SU-DHL-6 (cell line): ENCODE measurements at regions not wholly inside any gene's neighbourhood (a gene's known extent, or its start where the extent isn't known, plus 50 kb on each side); places are given as distances from the start of the nearest gene placed in this dataset.
"Not testable (repeated sequence)": the region's sequence is repeated elsewhere in the genome, so short reads cannot be mapped to it uniquely, and the experiment has no call there.

ENCODE experiments used
- H2AFZ ChIP-seq: fragments of 200-600 bp; sonication (generic); 2 replicates; pipeline ENCODE4 v1.6.1; 2014; ENCODE audit warnings: low read depth, mild to moderate bottlenecking, moderate library complexity, mixed read lengths, antibody characterized with exemption, low read length; ENCODE audit not compliant: severe bottlenecking
- H3F3A ChIP-seq: fragments of 200-600 bp; shearing (Covaris generic); 2 replicates; pipeline ENCODE4 v1.6.0; 2016; ENCODE audit warnings: antibody characterized with exemption, mild to moderate bottlenecking; ENCODE audit not compliant: insufficient read depth
- H3K27ac ChIP-seq: fragments of 200-600 bp; sonication (generic); 2 replicates; pipeline ENCODE4 v1.5.1; 2016; ENCODE audit warnings: low read depth, mild to moderate bottlenecking, low read length, moderate library complexity, mixed read lengths
- H3K27me3 ChIP-seq: fragments of 200-600 bp; sonication (generic), shearing (Covaris generic); 2 replicates; pipeline ENCODE4 v1.6.0; 2014; ENCODE audit warnings: mild to moderate bottlenecking, low read length
- H3K36me3 ChIP-seq: fragments of 200-600 bp; sonication (generic); 2 replicates; pipeline ENCODE4 v1.6.1; 2014; ENCODE audit warnings: mild to moderate bottlenecking, low read length, mixed read lengths
- H3K4me2 ChIP-seq: fragments of 300-600, 200-600 bp; shearing (Covaris generic), sonication (generic); 2 replicates; pipeline ENCODE4 v1.6.0; 2014; ENCODE audit warnings: low read length, low read depth, mild to moderate bottlenecking; ENCODE audit not compliant: poor library complexity, severe bottlenecking
- H3K4me3 ChIP-seq: fragments of 200-600 bp; sonication (generic); 2 replicates; pipeline ENCODE4 v1.5.1; 2014; ENCODE audit warnings: antibody characterized with exemption, low read length, mild to moderate bottlenecking, mixed read lengths; ENCODE audit not compliant: insufficient read depth, poor library complexity, severe bottlenecking
- H3K79me2 ChIP-seq: fragments of 200-600 bp; sonication (generic); 2 replicates; pipeline ENCODE4 v1.6.1; 2014; ENCODE audit warnings: mild to moderate bottlenecking, low read length, moderate library complexity; ENCODE audit not compliant: insufficient read depth
- H3K9ac ChIP-seq: fragments of 200-600 bp; sonication (generic); 2 replicates; pipeline ENCODE4 v1.7.0; 2014; ENCODE audit warnings: mild to moderate bottlenecking, low read length
- H3K9me2 ChIP-seq: fragments of 200-600 bp; sonication (generic); replicated peaks from 2 replicates; pipeline ENCODE4 v1.6.1; 2014; ENCODE audit warnings: low read length; ENCODE audit not compliant: insufficient read depth
- H3K9me3 ChIP-seq: fragments of 200-600 bp; sonication (generic); 2 replicates; pipeline ENCODE4 v1.6.1; 2014; ENCODE audit warnings: low read length, mixed read lengths; ENCODE audit not compliant: insufficient read depth
- H4K20me1 ChIP-seq: fragments of 200-600 bp; sonication (generic); 2 replicates; pipeline ENCODE4 v1.6.1; 2014; ENCODE audit warnings: low read depth, mild to moderate bottlenecking, antibody characterized with exemption, low read length, moderate library complexity, mixed read lengths
- CTCF ChIP-seq: fragments of 200-600 bp; sonication (generic); IDR thresholded peaks from one replicate; pipeline ENCODE4 v1.5.1; 2017; ENCODE audit warnings: antibody characterized with exemption, mild to moderate bottlenecking, low read length, moderate library complexity; ENCODE audit not compliant: insufficient read depth, poor library complexity, severe bottlenecking
- EZH2phosphoT487 ChIP-seq: fragments of 200-600 bp; sonication (generic), shearing (Covaris generic); conservative IDR thresholded peaks from 2 replicates; pipeline ENCODE4 v1.6.1; 2018; ENCODE audit warnings: mild to moderate bottlenecking, antibody characterized with exemption, low read length, moderate library complexity, mixed read lengths

- no peak overlapping the region for H3K9ac ChIP-seq
Measured at GRCh38 chr5:82975812-82976211, 101.4 kb downstream of the TMEM167A start.

GRCh38 chr5:82975396-82975795 lies 101.8 kb downstream of the TMEM167A start:
- Histone ChIP-seq H3K36me3 (no peaks in the 10 kb centered on the region), H3K9me3 (peaks cover 14% of the 10 kb centered on the region; the same call in 1 of the 2 replicates), H4K20me1 (no peaks in the 10 kb centered on the region), H3K27me3 (no peaks in the 10 kb centered on the region), H3K4me3 (no peak overlapping the region), H3K9ac (no peak overlapping the region), H3K27ac (no peak overlapping the region), H3K4me2 (no peak overlapping the region), H3K79me2 (no peaks in the 10 kb centered on the region), H3F3A (no peaks in the 10 kb centered on the region), H2AFZ (no peak overlapping the region), H3K9me2 (no peaks in the 10 kb centered on the region)
- TF ChIP-seq CTCF, result no peak

More at GRCh38 chr5:82975812-82976211, 101.4 kb downstream of the TMEM167A start:
- peaks cover 14% of the 10 kb centered on the region; the same call in 1 of the 2 replicates for H3K9me3 ChIP-seq
- no peak overlapping the region for H3K27ac ChIP-seq
- H3K9me2 ChIP-seq, result no peaks in the 10 kb centered on the region
- TF ChIP-seq CTCF, result no peak
- TF ChIP-seq EZH2phosphoT487, result no peak
- no peaks in the 10 kb centered on the region for H3K27me3 ChIP-seq
- H2AFZ ChIP-seq, result no peak overlapping the region
- H3K4me2 ChIP-seq, result no peak overlapping the region
- no peak overlapping the region for H3K4me3 ChIP-seq
- H4K20me1 ChIP-seq, result no peaks in the 10 kb centered on the region
- H3K79me2 ChIP-seq, result no peaks in the 10 kb centered on the region
- no peaks in the 10 kb centered on the region for H3K36me3 ChIP-seq
- H3F3A ChIP-seq, result no peaks in the 10 kb centered on the region

DNA sequence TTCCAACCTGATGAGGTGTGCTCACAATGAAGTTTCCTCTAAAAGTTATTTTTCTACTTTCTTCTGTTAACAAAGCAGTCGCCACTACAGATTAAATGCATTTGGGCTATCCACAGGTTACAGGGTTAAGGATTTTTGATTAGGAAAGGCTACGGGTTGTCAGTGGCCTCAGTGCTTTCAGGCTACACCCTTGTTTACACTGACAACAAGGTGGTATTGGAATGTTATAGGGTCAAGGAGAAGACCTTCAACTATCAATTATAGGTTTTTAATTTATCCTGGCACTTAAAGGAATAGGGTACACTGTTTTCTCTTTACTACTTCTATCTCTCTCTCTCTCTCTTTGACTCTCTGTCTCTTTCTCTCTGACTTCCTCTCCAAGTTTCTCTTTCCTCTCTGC lies 102.8 kb downstream of the TMEM167A start:
- not testable (repeated sequence) for H3K9ac ChIP-seq, H3K9me2 ChIP-seq, H3K27me3 ChIP-seq, H3K4me2 ChIP-seq, H3K79me2 ChIP-seq, H3K36me3 ChIP-seq, H3K27ac ChIP-seq, H2AFZ ChIP-seq, H3K4me3 ChIP-seq, H4K20me1 ChIP-seq, H3F3A ChIP-seq
- H3K9me3 ChIP-seq, result peaks cover 14% of the 10 kb centered on the region; the same call in 1 of the 2 replicates

DNA sequence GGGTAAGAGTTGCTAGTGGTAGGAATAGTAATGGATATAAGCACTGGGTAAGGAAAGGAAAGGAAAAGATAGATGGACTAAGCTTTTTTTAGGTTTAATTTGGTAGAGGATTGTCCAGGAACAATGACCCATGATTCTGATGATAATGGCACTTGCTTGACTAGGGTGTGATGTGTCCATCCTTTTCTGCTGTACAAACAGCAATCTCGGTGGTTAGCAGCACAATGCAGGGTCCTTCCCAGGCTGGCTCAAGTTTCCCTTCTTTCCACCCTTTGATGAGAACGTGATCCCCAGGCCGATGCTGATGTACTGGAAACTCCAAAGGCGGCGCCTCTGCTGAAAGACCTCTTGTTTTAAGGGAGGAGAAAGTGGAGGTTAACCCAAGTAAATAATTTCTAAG lies 105.3 kb downstream of the TMEM167A start:
- TF ChIP-seq CTCF, result no peak
- Histone ChIP-seq H3K4me2 (no peak overlapping the region), H3K9ac (no peak overlapping the region), H3K4me3 (no peak overlapping the region), H2AFZ (no peak overlapping the region), H3K79me2 (no peaks in the 10 kb centered on the region), H3F3A (no peaks in the 10 kb centered on the region), H3K27me3 (no peaks in the 10 kb centered on the region), H3K27ac (no peak overlapping the region), H3K36me3 (no peaks in the 10 kb centered on the region), H3K9me3 (peaks cover 14% of the 10 kb centered on the region; the same call in 1 of the 2 replicates), H4K20me1 (no peaks in the 10 kb centered on the region), H3K9me2 (no peaks in the 10 kb centered on the region)

DNA sequence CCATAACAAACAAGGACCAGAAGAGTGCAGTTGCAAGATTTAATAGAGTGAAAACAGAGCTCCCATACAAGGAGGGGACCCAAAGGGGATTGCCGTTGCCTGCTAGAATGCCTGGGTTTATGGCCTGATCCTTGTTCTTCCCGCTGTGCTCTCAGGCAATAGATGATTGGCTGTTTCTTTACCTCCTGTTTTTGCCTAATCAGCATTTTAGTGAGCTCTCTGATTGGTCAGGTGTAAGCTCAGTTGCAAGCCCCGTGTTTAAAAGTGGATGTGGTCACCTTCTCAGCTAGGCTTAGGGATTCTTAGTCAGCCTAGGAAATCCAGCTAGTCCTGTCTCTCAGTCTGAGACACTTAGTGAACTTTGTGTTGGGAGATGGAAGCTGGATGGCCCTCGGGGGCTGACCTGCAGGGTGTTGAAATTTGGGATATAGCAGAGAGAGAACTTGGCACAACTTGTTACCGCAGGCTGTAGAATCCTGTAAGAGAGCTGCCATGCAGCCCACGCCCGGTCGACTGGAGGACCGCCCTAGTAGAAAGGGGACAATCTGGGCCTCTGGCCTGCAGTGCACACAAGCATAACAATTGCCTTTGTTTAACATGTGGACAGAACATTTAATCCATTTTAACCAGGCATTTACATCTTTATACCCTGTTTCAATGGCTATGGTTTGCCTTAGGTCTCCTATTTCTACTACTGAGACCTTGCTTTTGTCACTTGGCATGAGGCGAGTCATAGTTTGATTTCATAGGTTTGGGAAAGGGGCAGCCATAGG lies 106.0 kb downstream of the TMEM167A start:
- not testable (repeated sequence) for H3K36me3 ChIP-seq, H3K27me3 ChIP-seq, H3K79me2 ChIP-seq, H2AFZ ChIP-seq, H3K4me3 ChIP-seq, H3K27ac ChIP-seq, H4K20me1 ChIP-seq, H3K9me2 ChIP-seq, H3K9ac ChIP-seq, H3K4me2 ChIP-seq, H3F3A ChIP-seq
- H3K9me3 ChIP-seq, result peaks cover 14% of the 10 kb centered on the region; the same call in 1 of the 2 replicates
